ENCODE measurements at regions not wholly inside any gene's neighbourhood (a gene's known extent, or its start where the extent isn't known, plus 50 kb on each side); places are given as distances from the start of the nearest gene placed in this dataset.
"Not testable (repeated sequence)": the region's sequence is repeated elsewhere in the genome, so short reads cannot be mapped to it uniquely, and the experiment has no call there.

GRCh38 chr18:43887491-43887890 is 610.2 kb upstream of the SYT4 start:
- DNase-seq: no peak

GRCh38 chr18:43888598-43888997 is 611.3 kb upstream of the SYT4 start:
- DNase-seq: no peak

- DNase-seq: no peak
Observed at GRCh38 chr18:43893001-43893637, 615.8 kb upstream of the SYT4 start.

- DNase-seq: no peak
Observed at GRCh38 chr18:43904209-43904837, 627.0 kb upstream of the SYT4 start.

GRCh38 chr18:43914018-43914417 is 636.7 kb upstream of the SYT4 start:
- DNase-seq: no peak

- DNase-seq: no peak
Observed at GRCh38 chr18:43916984-43917383, 639.7 kb upstream of the SYT4 start.

- no peak for DNase-seq
Observed at GRCh38 chr18:43917520-43917919, 640.2 kb upstream of the SYT4 start.

- DNase-seq: no peak
Observed at GRCh38 chr18:43919551-43919950, 642.3 kb upstream of the SYT4 start.

GRCh38 chr18:43931439-43931838 is 654.1 kb upstream of the SYT4 start:
- no peak for DNase-seq

- no peak for DNase-seq
Observed at GRCh38 chr18:43932140-43932539, 654.9 kb upstream of the SYT4 start.

- no peak for DNase-seq
Observed at GRCh38 chr18:43933177-43933576, 655.9 kb upstream of the SYT4 start.

GRCh38 chr18:43934322-43934721 is 657.0 kb upstream of the SYT4 start:
- no peak for DNase-seq

- DNase-seq: no peak
Observed at GRCh38 chr18:43934781-43935471, 657.6 kb upstream of the SYT4 start.

GRCh38 chr18:43936176-43936575 is 658.9 kb upstream of the SYT4 start:
- no peak for DNase-seq

- no peak for DNase-seq
Observed at GRCh38 chr18:43949291-43949690, 672.0 kb upstream of the SYT4 start.

GRCh38 chr18:43950062-43950461 is 672.8 kb upstream of the SYT4 start:
- no peak for DNase-seq

GRCh38 chr18:43952398-43952797 is 675.1 kb upstream of the SYT4 start:
- no peak for DNase-seq

GRCh38 chr18:43961722-43962121 is 684.4 kb upstream of the SYT4 start:
- DNase-seq: no peak

GRCh38 chr18:43964666-43965065 is 687.4 kb upstream of the SYT4 start:
- no peak for DNase-seq

- DNase-seq: no peak
Observed at GRCh38 chr18:43965691-43966090, 688.4 kb upstream of the SYT4 start.

- DNase-seq: no peak
Observed at GRCh38 chr18:43970656-43971055, 693.4 kb upstream of the SYT4 start.

GRCh38 chr18:43978174-43978573 is 700.9 kb upstream of the SYT4 start:
- DNase-seq: no peak

GRCh38 chr18:43982582-43982981 is 698.1 kb upstream of the SETBP1 start:
- no peak for DNase-seq

- not testable (repeated sequence) for DNase-seq
Observed at GRCh38 chr18:43987061-43987460, 693.6 kb upstream of the SETBP1 start.

Data from activated CD4-positive, alpha-beta T cell treated with anti-CD3 and anti-CD28 coated beads, Interleukin-10, Interleukin-2, amounts not matched to agents 100 ng/mL and 50 ng/mL, durations not matched to agents 16 hours and 8 hours (primary cell).